ENCODE measurements at regions not wholly inside any gene's neighbourhood (a gene's known extent, or its start where the extent isn't known, plus 50 kb on each side); places are given as distances from the start of the nearest gene placed in this dataset.

DNA sequence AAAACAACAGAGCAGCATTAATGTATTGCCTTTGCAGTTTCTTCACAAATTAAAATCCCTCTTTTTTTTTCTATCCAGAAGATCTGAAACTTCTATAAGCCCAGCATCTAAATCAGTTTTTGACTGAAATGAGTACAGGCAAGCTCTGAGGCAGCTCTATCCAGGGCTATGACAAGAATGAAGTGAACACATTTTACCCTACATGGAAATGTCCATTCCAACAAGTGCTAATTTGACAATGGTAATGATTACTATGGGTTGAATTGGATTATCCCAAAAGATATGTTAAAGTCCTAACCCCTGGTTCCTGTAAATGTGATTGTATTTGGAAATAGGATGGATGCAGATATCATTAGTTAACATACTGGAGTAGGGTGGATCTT is 115.7 kb downstream of the RPL22L1 start:
- no peak for TF ChIP-seq YY1 (IDR thresholded peaks at IDR 0.05; ENCODE audit: insufficient read depth, insufficient read length)
- no peak for TF ChIP-seq ZNF274 (IDR thresholded peaks at IDR 0.05; ENCODE audit: low read depth, low read length)
- TF ChIP-seq SUZ12 (IDR thresholded peaks at IDR 0.05; ENCODE audit: extremely low read depth, insufficient read depth, insufficient read length) = no peak
